ENCODE measurements at regions not wholly inside any gene's neighbourhood (a gene's known extent, or its start where the extent isn't known, plus 50 kb on each side); places are given as distances from the start of the nearest gene placed in this dataset.
"Not testable (repeated sequence)": the region's sequence is repeated elsewhere in the genome, so short reads cannot be mapped to it uniquely, and the experiment has no call there.

GRCh38 chr7:131762753-131763152 is 206.3 kb upstream of the PODXL start:
- no CpG with 5 or more reads among the region's 2 CpGs for WGBS (ENCODE audit: insufficient coverage)
- DNase-seq (no peak), ATAC-seq (ENCODE audit: low read depth) (no peak)
- Histone ChIP-seq H3K79me2 (ENCODE audit: control insufficient read depth, insufficient read depth, low read length) (no peaks in the 10 kb centered on the region), H3K9ac (ENCODE audit: low read length) (no peak overlapping the region), H3K9me3 (ENCODE audit: control extremely low read depth in 1 of 3, control insufficient read depth in 2 of 3, insufficient read depth in 1 of 3, low read length in 2 of 3) (peaks cover 0 to 5% (median 0%) of the 10 kb centered on the region in 3 donors), H4K20me1 (ENCODE audit: control insufficient read depth, insufficient read depth, low read length, poor library complexity, severe bottlenecking) (no peaks in the 10 kb centered on the region), H3K36me3 (replicated peaks in 1 of 2; ENCODE audit: control extremely low read depth in 1 of 2, control insufficient read depth in 1 of 2, extremely low read depth in 1 of 2, insufficient read depth in 2 of 2, low read length in 1 of 2) (no peaks in the 10 kb centered on the region), H3K4me3 (ENCODE audit: control extremely low read depth in 1 of 5, extremely low read depth in 1 of 5, insufficient read depth in 1 of 5, low read depth in 2 of 5, low read length in 4 of 5) (no peak overlapping the region), H3K27me3 (replicated peaks in 1 of 4; ENCODE audit: control extremely low read depth in 1 of 4, control insufficient read depth in 3 of 4, insufficient read depth in 4 of 4, low read length in 3 of 4) (peaks cover 0 to 5% (median 0%) of the 10 kb centered on the region in 4 experiments), H3K4me1 (ENCODE audit: control insufficient read depth in 2 of 2, insufficient read depth in 2 of 2, low read length in 2 of 2) (no peaks in the 10 kb centered on the region), H3K27ac (ENCODE audit: low read length in 2 of 2) (no peak overlapping the region), H3K4me2 (replicated peaks; ENCODE audit: low read depth, low read length, poor library complexity, severe bottlenecking) (no peak overlapping the region), H2AFZ (ENCODE audit: insufficient read depth, low read depth, low read length, poor library complexity, severe bottlenecking) (no peak overlapping the region)
- ChIA-PET POLR2A (no interaction called here), CTCF (no interaction called here)
- no peaks in the 10 kb centered on the region for H3K9me3 Mint-ChIP-seq (ENCODE audit: insufficient read depth)
- H3K27ac Mint-ChIP-seq: no peak overlapping the region
- H3K4me3 Mint-ChIP-seq: no peak overlapping the region
- no peaks in the 10 kb centered on the region for H3K4me1 Mint-ChIP-seq
- peaks cover 20% of the 10 kb centered on the region for H3K27me3 Mint-ChIP-seq
- intact Hi-C loops (cut with micrococcal nuclease): no loop called here
- TF ChIP-seq EZH2 (IDR thresholded peaks at IDR 0.05; ENCODE audit: borderline replicate concordance, insufficient read depth, low read depth, low read length, poor library complexity, severe bottlenecking) (no peak), CTCF (IDR thresholded peaks at IDR 0.05) (no peak)

DNA sequence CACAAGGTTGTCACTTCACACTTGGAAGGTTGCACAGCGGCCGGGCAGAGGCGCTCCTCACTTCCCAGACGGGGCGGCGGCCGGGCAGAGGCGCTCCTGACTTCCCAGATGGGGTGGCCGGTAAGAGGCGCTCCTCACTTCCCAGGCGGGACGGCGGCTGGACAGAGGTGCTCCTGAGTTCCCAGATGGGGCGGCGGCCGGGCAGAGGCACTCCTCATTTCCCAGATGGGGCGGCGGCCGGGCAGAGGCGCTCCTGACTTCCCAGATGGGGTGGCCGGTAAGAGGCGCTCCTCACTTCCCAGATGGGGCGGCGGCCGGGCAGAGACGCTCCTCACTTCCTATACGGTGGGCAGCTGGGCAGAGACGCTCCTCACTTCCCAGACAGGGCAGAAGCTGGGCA is 199.4 kb upstream of the PODXL start:
- H3K4me1 Mint-ChIP-seq; H3K79me2 ChIP-seq (ENCODE audit: control insufficient read depth, insufficient read depth, low read length); POLR2A ChIA-PET; H3K27me3 ChIP-seq (replicated peaks in 1 of 4; ENCODE audit: control extremely low read depth in 1 of 4, control insufficient read depth in 3 of 4, insufficient read depth in 4 of 4, low read length in 3 of 4); H3K9me3 Mint-ChIP-seq (ENCODE audit: insufficient read depth); H3K4me2 ChIP-seq (replicated peaks; ENCODE audit: low read depth, low read length, poor library complexity, severe bottlenecking); H3K9ac ChIP-seq (ENCODE audit: low read length); CTCF ChIA-PET; DNase-seq; H4K20me1 ChIP-seq (ENCODE audit: control insufficient read depth, insufficient read depth, low read length, poor library complexity, severe bottlenecking); H3K27ac Mint-ChIP-seq; ATAC-seq (ENCODE audit: low read depth); intact Hi-C loops (cut with micrococcal nuclease); H2AFZ ChIP-seq (ENCODE audit: insufficient read depth, low read depth, low read length, poor library complexity, severe bottlenecking); H3K36me3 ChIP-seq (replicated peaks in 1 of 2; ENCODE audit: control extremely low read depth in 1 of 2, control insufficient read depth in 1 of 2, extremely low read depth in 1 of 2, insufficient read depth in 2 of 2, low read length in 1 of 2); H3K9me3 ChIP-seq (ENCODE audit: control extremely low read depth in 1 of 3, control insufficient read depth in 2 of 3, insufficient read depth in 1 of 3, low read length in 2 of 3); H3K4me1 ChIP-seq (ENCODE audit: control insufficient read depth in 2 of 2, insufficient read depth in 2 of 2, low read length in 2 of 2); H3K27ac ChIP-seq (ENCODE audit: low read length in 2 of 2); H3K4me3 ChIP-seq (ENCODE audit: control extremely low read depth in 1 of 5, extremely low read depth in 1 of 5, insufficient read depth in 1 of 5, low read depth in 2 of 5, low read length in 4 of 5); H3K4me3 Mint-ChIP-seq: not testable (repeated sequence)
- WGBS (ENCODE audit: insufficient coverage): 96% methylated on average over 28 of the region's 28 CpGs
- peaks cover 25% of the 10 kb centered on the region for H3K27me3 Mint-ChIP-seq
